Sigmoid colon (tissue), 3 donors: ENCODE measurements at regions not wholly inside any gene's neighbourhood (a gene's known extent, or its start where the extent isn't known, plus 50 kb on each side); places are given as distances from the start of the nearest gene placed in this dataset.

Experiments
- POLR2A ChIP-seq, 2 donors: fragments of 450-650 bp; IDR thresholded peaks; one replicate each; pipeline ENCODE4 v1.6.1; 2016; ENCODE audit warnings: antibody characterized with exemption in 2 of 2, mild to moderate bottlenecking in 2 of 2, moderate library complexity in 2 of 2
- TF ChIP-seq, protein P1 (sequence below), 4 experiments: fragments of 450-650 bp in 3 of 4; fragments of 200-600 bp in 1 of 4; IDR thresholded peaks; one replicate each; pipeline ENCODE4 v1.5.1; 2016 to 2019; ENCODE audit warnings: antibody characterized with exemption in 4 of 4, mild to moderate bottlenecking in 3 of 4, moderate library complexity in 2 of 4

- TF ChIP-seq, protein P1, sequence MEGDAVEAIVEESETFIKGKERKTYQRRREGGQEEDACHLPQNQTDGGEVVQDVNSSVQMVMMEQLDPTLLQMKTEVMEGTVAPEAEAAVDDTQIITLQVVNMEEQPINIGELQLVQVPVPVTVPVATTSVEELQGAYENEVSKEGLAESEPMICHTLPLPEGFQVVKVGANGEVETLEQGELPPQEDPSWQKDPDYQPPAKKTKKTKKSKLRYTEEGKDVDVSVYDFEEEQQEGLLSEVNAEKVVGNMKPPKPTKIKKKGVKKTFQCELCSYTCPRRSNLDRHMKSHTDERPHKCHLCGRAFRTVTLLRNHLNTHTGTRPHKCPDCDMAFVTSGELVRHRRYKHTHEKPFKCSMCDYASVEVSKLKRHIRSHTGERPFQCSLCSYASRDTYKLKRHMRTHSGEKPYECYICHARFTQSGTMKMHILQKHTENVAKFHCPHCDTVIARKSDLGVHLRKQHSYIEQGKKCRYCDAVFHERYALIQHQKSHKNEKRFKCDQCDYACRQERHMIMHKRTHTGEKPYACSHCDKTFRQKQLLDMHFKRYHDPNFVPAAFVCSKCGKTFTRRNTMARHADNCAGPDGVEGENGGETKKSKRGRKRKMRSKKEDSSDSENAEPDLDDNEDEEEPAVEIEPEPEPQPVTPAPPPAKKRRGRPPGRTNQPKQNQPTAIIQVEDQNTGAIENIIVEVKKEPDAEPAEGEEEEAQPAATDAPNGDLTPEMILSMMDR (IDR thresholded peaks at IDR 0.05) = no peak
- TF ChIP-seq POLR2A (IDR thresholded peaks at IDR 0.05) = no peak
Measured at GRCh38 chr6:87873556-87873955, 171.5 kb upstream of the AKIRIN2 start.
